Ecto neural progenitor cell (in vitro differentiated cells): ENCODE measurements at regions not wholly inside any gene's neighbourhood (a gene's known extent, or its start where the extent isn't known, plus 50 kb on each side); places are given as distances from the start of the nearest gene placed in this dataset.

Experiments
- DNase-seq: peaks from one replicate; pipeline ENCODE4 v3.0.0-alpha.2; 2018; ENCODE audit warnings: low spot score

GRCh38 chr18:77754475-77755044, 504.9 kb downstream of the GALR1 start:
- DNase-seq: no peak

GRCh38 chr18:77755187-77755586, 505.5 kb downstream of the GALR1 start:
- DNase-seq: no peak

- no peak for DNase-seq
These were observed 511.7 kb downstream of the GALR1 start for GRCh38 chr18:77761332-77761731.

- no peak for DNase-seq
These were observed 512.4 kb downstream of the GALR1 start for GRCh38 chr18:77762014-77762413.

GRCh38 chr18:77762642-77763041, 513.0 kb downstream of the GALR1 start:
- DNase-seq: no peak

- no peak for DNase-seq
These were observed 514.0 kb downstream of the GALR1 start for GRCh38 chr18:77763530-77764145.

GRCh38 chr18:77765468-77765867, 515.8 kb downstream of the GALR1 start:
- DNase-seq: peak; percentile 65

- DNase-seq: no peak
These were observed 516.8 kb downstream of the GALR1 start for GRCh38 chr18:77766421-77766820.

GRCh38 chr18:77772177-77772576, 522.5 kb downstream of the GALR1 start:
- DNase-seq: no peak

GRCh38 chr18:77776104-77776503, 526.5 kb downstream of the GALR1 start:
- DNase-seq: no peak

- no peak for DNase-seq
These were observed 527.5 kb downstream of the GALR1 start for GRCh38 chr18:77777163-77777562.

GRCh38 chr18:77784759-77785379, 535.2 kb downstream of the GALR1 start:
- DNase-seq: no peak

- no peak for DNase-seq
These were observed 535.8 kb downstream of the GALR1 start for GRCh38 chr18:77785415-77785975.

GRCh38 chr18:77803024-77803423, 553.4 kb downstream of the GALR1 start:
- no peak for DNase-seq

- DNase-seq: no peak
These were observed 554.7 kb downstream of the GALR1 start for GRCh38 chr18:77804382-77804781.

GRCh38 chr18:77807650-77808049, 558.0 kb downstream of the GALR1 start:
- DNase-seq: no peak

- DNase-seq: no peak
These were observed 561.9 kb downstream of the GALR1 start for GRCh38 chr18:77811503-77811902.

- DNase-seq: no peak
These were observed 566.2 kb downstream of the GALR1 start for GRCh38 chr18:77815666-77816338.

- DNase-seq: no peak
These were observed 568.7 kb downstream of the GALR1 start for GRCh38 chr18:77818328-77818727.

GRCh38 chr18:77820472-77820871, 570.8 kb downstream of the GALR1 start:
- no peak for DNase-seq

- DNase-seq: no peak
These were observed 572.2 kb downstream of the GALR1 start for GRCh38 chr18:77821892-77822291.

GRCh38 chr18:77822632-77823031, 573.0 kb downstream of the GALR1 start:
- DNase-seq: no peak

- DNase-seq: no peak
These were observed 584.2 kb downstream of the GALR1 start for GRCh38 chr18:77833807-77834206.
